ENCODE measurements at regions not wholly inside any gene's neighbourhood (a gene's known extent, or its start where the extent isn't known, plus 50 kb on each side); places are given as distances from the start of the nearest gene placed in this dataset.

- H3K4me1 ChIP-seq (ENCODE audit: control insufficient read depth, extremely low read depth, insufficient read depth, low read length): no peaks in the 10 kb centered on the region
- H4K20me1 ChIP-seq (replicated peaks; ENCODE audit: control insufficient read depth, extremely low read depth, insufficient read depth, low read length): no peaks in the 10 kb centered on the region
- no peak overlapping the region for H3K4me3 ChIP-seq (replicated peaks in 1 of 3; ENCODE audit: insufficient read depth in 1 of 3, low read depth in 1 of 3, low read length in 3 of 3)
- no peak overlapping the region for H3K27ac ChIP-seq (ENCODE audit: insufficient read depth, low read depth, low read length)
- POLR2A ChIA-PET: no interaction called here
- no peaks in the 10 kb centered on the region for H3K79me2 ChIP-seq (ENCODE audit: control insufficient read depth, insufficient read depth, low read length)
- H3K4me2 ChIP-seq (ENCODE audit: insufficient read depth, low read length): no peak overlapping the region
- no peak overlapping the region for H2AFZ ChIP-seq (ENCODE audit: low read depth, low read length)
- DNase-seq (ENCODE audit: low read depth, low spot score) (no peak), FAIRE-seq (no peak)
- TF ChIP-seq FOS (IDR thresholded peaks at IDR 0.05; ENCODE audit: borderline replicate concordance, insufficient read depth, low read length) (no peak), EZH2 (IDR thresholded peaks at IDR 0.05; ENCODE audit: borderline replicate concordance, low read depth, low read length, severe bottlenecking) (no peak), CTCF (IDR thresholded peaks at IDR 0.05; ENCODE audit: extremely low read depth in 1 of 2, insufficient read depth in 1 of 2, low read depth in 1 of 2, low read length in 2 of 2) (no peak), GATA2 (IDR thresholded peaks at IDR 0.05; ENCODE audit: insufficient read depth, insufficient read length, low read depth, low read length) (no peak), JUN (IDR thresholded peaks at IDR 0.05; ENCODE audit: borderline replicate concordance, insufficient read depth, insufficient read length, low read depth) (no peak), MAX (IDR thresholded peaks at IDR 0.05; ENCODE audit: insufficient read depth, insufficient read length) (no peak), POLR2A (IDR thresholded peaks at IDR 0.05; ENCODE audit: low read depth, low read length) (no peak), POLR2AphosphoS5 (IDR thresholded peaks at IDR 0.05; ENCODE audit: insufficient read depth, low read depth, low read length) (no peak), MYC (IDR thresholded peaks at IDR 0.05; ENCODE audit: low read depth, low read length) (no peak)
- intact Hi-C loops (cut with micrococcal nuclease): no loop called here
- CTCF ChIA-PET: interaction anchor here (1.0 kb wide), 1 partner anchor 944 kb away, joined by 3 read pairs; no protein-coding TSS in a partner anchor
- no peaks in the 10 kb centered on the region for H3K9me1 ChIP-seq (replicated peaks; ENCODE audit: control insufficient read depth, extremely low read depth, insufficient read depth, low read length)
- H3K9me3 ChIP-seq (replicated peaks; ENCODE audit: control insufficient read depth, insufficient read depth, low read length): no peaks in the 10 kb centered on the region
- no peaks in the 10 kb centered on the region for H3K27me3 ChIP-seq (ENCODE audit: control insufficient read depth in 2 of 2, insufficient read depth in 2 of 2, low read length in 2 of 2)
- H3K36me3 ChIP-seq (ENCODE audit: control insufficient read depth in 2 of 2, extremely low read depth in 1 of 2, insufficient read depth in 2 of 2, low read length in 2 of 2): no peaks in the 10 kb centered on the region
- no peak overlapping the region for H3K9ac ChIP-seq (replicated peaks; ENCODE audit: extremely low read depth, insufficient read depth, low read length)
- BruUV-seq (replicated peaks): no TSS peak
- dilution Hi-C loops (cut with MboI; ENCODE audit: extremely low pct_ligation_motif_present, low sequenced_read_pairs): no loop called here
Observed at GRCh38 chr4:96776920-96777527, 937.1 kb downstream of the PDHA2 start.
